IMR-90 (cell line): ENCODE measurements at regions not wholly inside any gene's neighbourhood (a gene's known extent, or its start where the extent isn't known, plus 50 kb on each side); places are given as distances from the start of the nearest gene placed in this dataset.

Experiments
- ATAC-seq: fragments of 200-7000 bp; cut with Tn5 transposase; 2 replicates; pipeline ENCODE4 v1.9.1; 2020; ENCODE audit warnings: low read depth, mild to moderate bottlenecking, moderate library complexity
- BruUV-seq: library from RNA; stranded (reverse); fragments of 400-500 nt; replicated peaks from 2 replicates; lab custom pipeline; 2021; lab: Mats Ljungman, UMichigan
- CTCF ChIA-PET: fragments of 300-600 bp; formaldehyde crosslinking; extraction: SDS; loops from one replicate; lab custom pipeline; 2021; ENCODE audit warnings: antibody characterized with exemption; lab: Yijun Ruan, JAX
- POLR2A ChIA-PET: fragments of 300-600 bp; sonication (Branson Sonifier 250); formaldehyde crosslinking; loops from one replicate; lab custom pipeline; 2022; ENCODE audit warnings: antibody characterized with exemption; ENCODE audit not compliant: unreplicated experiment; lab: Charles Lee
- DNase-seq: peaks from one replicate; pipeline ENCODE4 v3.0.0; 2013
- H2AFZ ChIP-seq: replicated peaks from 2 replicates; pipeline ENCODE3; 2013; ENCODE audit warnings: low read length, mild to moderate bottlenecking; ENCODE audit not compliant: poor library complexity
- H2AK5ac ChIP-seq: 2 replicates; pipeline ENCODE4 v1.6.1; 2013; ENCODE audit warnings: low read depth, low read length, inconsistent platforms
- H2AK9ac ChIP-seq: replicated peaks from 2 replicates; pipeline ENCODE3; 2013; ENCODE audit warnings: mild to moderate bottlenecking, low read depth, low read length, moderate library complexity; ENCODE audit not compliant: poor library complexity
- H2BK120ac ChIP-seq: 2 replicates; pipeline ENCODE4 v1.6.1; 2013; ENCODE audit warnings: low read depth, low read length, inconsistent platforms
- H2BK15ac ChIP-seq: 3 replicates; pipeline ENCODE4 v1.6.1; 2013; ENCODE audit warnings: low read depth, low read length, inconsistent platforms
- H2BK20ac ChIP-seq: 2 replicates; pipeline ENCODE4 v1.6.1; 2013; ENCODE audit warnings: low read depth, mild to moderate bottlenecking, inconsistent platforms, low read length, moderate library complexity
- H2BK5ac ChIP-seq: 2 replicates; pipeline ENCODE4 v1.6.1; 2013; ENCODE audit warnings: mild to moderate bottlenecking, low read depth, low read length, inconsistent platforms; ENCODE audit not compliant: poor library complexity, severe bottlenecking
- H3K14ac ChIP-seq: replicated peaks from 2 replicates; pipeline ENCODE4 v1.6.1; 2013; ENCODE audit warnings: low read depth, low read length, inconsistent platforms
- H3K18ac ChIP-seq: 2 replicates; pipeline ENCODE4 v1.6.1; 2013; ENCODE audit warnings: low read depth, low read length, control low read depth
- H3K23ac ChIP-seq: 2 replicates; pipeline ENCODE4 v1.6.1; 2013; ENCODE audit warnings: low read depth, low read length, inconsistent platforms
- H3K27ac ChIP-seq: 2 replicates; pipeline ENCODE4 v1.5.1; 2013; ENCODE audit warnings: mild to moderate bottlenecking, control low read depth, low read length; ENCODE audit not compliant: insufficient read depth
- H3K27me3 ChIP-seq: 2 replicates; pipeline ENCODE4 v1.6.1; 2013; ENCODE audit warnings: low read length; ENCODE audit not compliant: control insufficient read depth, insufficient read depth
- H3K36me3 ChIP-seq: 2 replicates; pipeline ENCODE4 v1.6.1; 2013; ENCODE audit warnings: low read length, mixed read lengths; ENCODE audit not compliant: control insufficient read depth, insufficient read depth
- H3K4ac ChIP-seq: 2 replicates; pipeline ENCODE4 v1.6.1; 2013; ENCODE audit warnings: low read depth, low read length, inconsistent platforms
- H3K4me1 ChIP-seq: 2 replicates; pipeline ENCODE4 v1.6.1; 2013; ENCODE audit warnings: low read length, mixed read lengths; ENCODE audit not compliant: control insufficient read depth, insufficient read depth
- H3K4me2 ChIP-seq: 2 replicates; pipeline ENCODE4 v1.6.1; 2013; ENCODE audit warnings: low read depth, mild to moderate bottlenecking, control low read depth, low read length, moderate library complexity
- H3K4me3 ChIP-seq: 2 replicates; pipeline ENCODE4 v1.5.1; 2013; ENCODE audit warnings: low read depth, mild to moderate bottlenecking, control low read depth, low read length, moderate library complexity; ENCODE audit not compliant: insufficient read depth
- H3K56ac ChIP-seq: 2 replicates; pipeline ENCODE4 v1.6.1; 2013; ENCODE audit warnings: low read length, inconsistent platforms; ENCODE audit not compliant: insufficient read depth; ENCODE audit errors: extremely low read depth
- H3K79me1 ChIP-seq, 2 experiments: 2 replicates each; pipeline ENCODE4 v1.6.1; 2013; ENCODE audit warnings: low read length in 2 of 2, inconsistent platforms in 1 of 2, low read depth in 1 of 2
- H3K9ac ChIP-seq: 2 replicates; pipeline ENCODE4 v1.6.1; 2013; ENCODE audit warnings: low read depth, low read length, control low read depth
- H3K9me1 ChIP-seq: 2 replicates; pipeline ENCODE4 v1.6.1; 2013; ENCODE audit warnings: low read length, inconsistent platforms; ENCODE audit not compliant: insufficient read depth
- H3K9me3 ChIP-seq: 2 replicates; pipeline ENCODE4 v1.6.1; 2013; ENCODE audit warnings: low read length; ENCODE audit not compliant: control insufficient read depth, insufficient read depth
- H4K20me1 ChIP-seq: 2 replicates; pipeline ENCODE4 v1.6.1; 2013; ENCODE audit warnings: low read length, inconsistent platforms; ENCODE audit not compliant: insufficient read depth
- H4K5ac ChIP-seq: 2 replicates; pipeline ENCODE4 v1.6.1; 2013; ENCODE audit warnings: mild to moderate bottlenecking, low read depth, low read length, control low read depth
- H4K8ac ChIP-seq, 2 experiments: 2 replicates each; pipeline ENCODE4 v1.6.1; 2013; ENCODE audit warnings: low read depth in 2 of 2, low read length in 2 of 2, control low read depth in 1 of 2, inconsistent platforms in 1 of 2
- H4K91ac ChIP-seq: 2 replicates; pipeline ENCODE4 v1.6.1; 2013; ENCODE audit warnings: low read depth, low read length, inconsistent platforms; ENCODE audit not compliant: insufficient read depth
- BHLHE40 ChIP-seq: fragments of 150-350 bp; IDR thresholded peaks from 2 replicates; pipeline ENCODE4 v1.6.1; 2016; ENCODE audit warnings: mild to moderate bottlenecking, low read depth, low read length
- CEBPB ChIP-seq: IDR thresholded peaks from 2 replicates; pipeline ENCODE4 v1.6.1; 2012; ENCODE audit warnings: low read depth, low read length, improper control_type of control experiment
- CHD1 ChIP-seq: IDR thresholded peaks from 2 replicates; pipeline ENCODE4 v1.6.1; 2012; ENCODE audit warnings: low read depth, low read length, improper control_type of control experiment
- FOS ChIP-seq: fragments of 150-350 bp; IDR thresholded peaks from 2 replicates; pipeline ENCODE4 v1.6.1; 2016; ENCODE audit warnings: low read depth, low read length
- MAFK ChIP-seq: IDR thresholded peaks from 2 replicates; pipeline ENCODE4 v1.6.1; 2012; ENCODE audit warnings: low read depth, low read length, improper control_type of control experiment
- MAZ ChIP-seq: IDR thresholded peaks from 2 replicates; pipeline ENCODE4 v1.6.1; 2012; ENCODE audit warnings: low read depth, mild to moderate bottlenecking, low read length, improper control_type of control experiment, moderate library complexity, borderline replicate concordance
- MXI1 ChIP-seq: IDR thresholded peaks from 2 replicates; pipeline ENCODE4 v1.6.1; 2012; ENCODE audit warnings: low read depth, mild to moderate bottlenecking, low read length, moderate library complexity, borderline replicate concordance
- NFE2L2 ChIP-seq: fragments of 150-350 bp; IDR thresholded peaks from 2 replicates; pipeline ENCODE4 v1.6.1; 2016; ENCODE audit warnings: low read depth, mild to moderate bottlenecking, low read length
- POLR2A ChIP-seq: IDR thresholded peaks from 2 replicates; pipeline ENCODE4 v1.6.1; 2012; ENCODE audit warnings: mild to moderate bottlenecking, low read depth, low read length
- RAD21 ChIP-seq: IDR thresholded peaks from 2 replicates; pipeline ENCODE4 v1.6.1; 2012; ENCODE audit warnings: low read length, improper control_type of control experiment
- RCOR1 ChIP-seq: IDR thresholded peaks from 2 replicates; pipeline ENCODE4 v1.6.1; 2012; ENCODE audit warnings: mild to moderate bottlenecking, low read length, improper control_type of control experiment; ENCODE audit not compliant: insufficient replicate concordance
- RFX5 ChIP-seq: IDR thresholded peaks from 2 replicates; pipeline ENCODE4 v1.8.0; 2012; ENCODE audit warnings: low read depth, mild to moderate bottlenecking, low read length, moderate library complexity
- SMC3 ChIP-seq: fragments of 150-350 bp; IDR thresholded peaks from 2 replicates; pipeline ENCODE4 v1.6.1; 2016; ENCODE audit warnings: low read depth, mild to moderate bottlenecking, antibody characterized with exemption, low read length, moderate library complexity
- WGBS, 2 experiments: methylation state at CpG; one replicate each; pipeline versions ENCODE4 v1.1.5 to v1.1.7; 2013; ENCODE audit warnings: missing lambda C conversion rate in 2 of 2; ENCODE audit not compliant: insufficient read length in 1 of 2; ENCODE audit errors: extremely low coverage in 2 of 2; 5-methylcytosine and 5-hydroxymethylcytosine counted together
- dilution Hi-C: fragments of 300-500 bp; cut with HindIII; formaldehyde crosslinking; loops from one replicate; pipeline ENCODE4 v1.14.3; 2018; ENCODE audit warnings: low sequenced_read_pairs; ENCODE audit not compliant: unreplicated experiment
- in situ Hi-C: fragments of 300-500 bp; cut with MboI; formaldehyde crosslinking; loops from 3 replicates; pipeline ENCODE4 v1.14.3; 2019; ENCODE audit warnings: low sequenced_read_pairs, inconsistent platforms, mixed read lengths
- intact Hi-C: fragments of 100-400 bp; cut with micrococcal nuclease; formaldehyde crosslinking; loops from 2 replicates; pipeline ENCODE4 v1.10.0; 2022
- TF ChIP-seq, protein P1 (sequence below): conservative IDR thresholded peaks from 2 replicates; pipeline ENCODE4 v1.5.1; 2012; ENCODE audit warnings: mild to moderate bottlenecking, low read depth, low read length, improper control_type of control experiment
- TF ChIP-seq, protein P2 (sequence below): fragments of 150-350 bp; IDR thresholded peaks from 2 replicates; pipeline ENCODE4 v1.6.1; 2017; ENCODE audit warnings: mild to moderate bottlenecking, antibody characterized with exemption, low read length, low read depth
- TF ChIP-seq, protein P3 (sequence below): fragments of 150-350 bp; IDR thresholded peaks from 2 replicates; pipeline ENCODE4 v1.6.1; 2016; ENCODE audit warnings: low read depth, mild to moderate bottlenecking, low read length, moderate library complexity, borderline replicate concordance

DNA sequence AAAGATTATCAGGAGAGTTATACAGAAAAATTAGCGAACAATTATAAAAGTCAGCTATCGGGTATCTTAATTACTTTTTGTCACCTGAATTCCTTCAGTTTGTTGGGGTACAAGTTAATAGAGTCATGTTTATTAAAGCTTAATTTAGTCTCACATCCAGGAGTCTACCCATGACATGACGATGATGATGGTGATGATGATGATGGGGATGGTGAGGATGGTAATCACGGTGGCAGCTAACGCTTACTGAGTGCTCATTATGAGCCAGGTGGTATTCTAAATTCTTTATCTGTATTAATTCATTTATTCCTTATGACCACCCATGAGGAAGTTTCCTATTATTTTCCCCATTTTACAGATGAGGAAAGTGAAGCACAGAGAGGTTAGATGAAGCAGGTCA lies 208.6 kb upstream of the KIF2A start:
- Histone ChIP-seq H3K27me3 (no peaks in the 10 kb centered on the region), H3K4me1 (no peaks in the 10 kb centered on the region), H3K27ac (no peak overlapping the region), H3K23ac (no peak overlapping the region), H3K9ac (no peak overlapping the region), H3K9me3 (no peaks in the 10 kb centered on the region), H3K18ac (no peak overlapping the region), H3K56ac (no peak overlapping the region), H2AK9ac (no peak overlapping the region), H2BK5ac (no peak overlapping the region), H3K4ac (no peak overlapping the region), H3K9me1 (no peaks in the 10 kb centered on the region), H3K79me1 (no peaks in the 10 kb centered on the region), H3K36me3 (no peaks in the 10 kb centered on the region), H4K8ac (no peak overlapping the region), H4K20me1 (no peaks in the 10 kb centered on the region), H3K4me3 (no peak overlapping the region), H2BK15ac (no peak overlapping the region), H3K4me2 (no peak overlapping the region), H3K14ac (no peak overlapping the region), H2AFZ (no peak overlapping the region), H2BK120ac (no peak overlapping the region), H4K91ac (no peak overlapping the region), H2BK20ac (no peak overlapping the region), H4K5ac (no peak overlapping the region), H2AK5ac (no peak overlapping the region)
- ATAC-seq (no peak), DNase-seq (no peak)
- no CpG with 5 or more reads among the region's 5 CpGs for WGBS, 2 experiments
- no TSS peak for BruUV-seq
- dilution Hi-C loops, result no loop called here
- ChIA-PET CTCF (no interaction called here), POLR2A (no interaction called here)
- intact Hi-C loops, result no loop called here
- TF ChIP-seq RAD21, result no peak
- TF ChIP-seq CEBPB, result no peak
- TF ChIP-seq, protein P1, sequence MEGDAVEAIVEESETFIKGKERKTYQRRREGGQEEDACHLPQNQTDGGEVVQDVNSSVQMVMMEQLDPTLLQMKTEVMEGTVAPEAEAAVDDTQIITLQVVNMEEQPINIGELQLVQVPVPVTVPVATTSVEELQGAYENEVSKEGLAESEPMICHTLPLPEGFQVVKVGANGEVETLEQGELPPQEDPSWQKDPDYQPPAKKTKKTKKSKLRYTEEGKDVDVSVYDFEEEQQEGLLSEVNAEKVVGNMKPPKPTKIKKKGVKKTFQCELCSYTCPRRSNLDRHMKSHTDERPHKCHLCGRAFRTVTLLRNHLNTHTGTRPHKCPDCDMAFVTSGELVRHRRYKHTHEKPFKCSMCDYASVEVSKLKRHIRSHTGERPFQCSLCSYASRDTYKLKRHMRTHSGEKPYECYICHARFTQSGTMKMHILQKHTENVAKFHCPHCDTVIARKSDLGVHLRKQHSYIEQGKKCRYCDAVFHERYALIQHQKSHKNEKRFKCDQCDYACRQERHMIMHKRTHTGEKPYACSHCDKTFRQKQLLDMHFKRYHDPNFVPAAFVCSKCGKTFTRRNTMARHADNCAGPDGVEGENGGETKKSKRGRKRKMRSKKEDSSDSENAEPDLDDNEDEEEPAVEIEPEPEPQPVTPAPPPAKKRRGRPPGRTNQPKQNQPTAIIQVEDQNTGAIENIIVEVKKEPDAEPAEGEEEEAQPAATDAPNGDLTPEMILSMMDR, result no peak
- TF ChIP-seq, protein P2, sequence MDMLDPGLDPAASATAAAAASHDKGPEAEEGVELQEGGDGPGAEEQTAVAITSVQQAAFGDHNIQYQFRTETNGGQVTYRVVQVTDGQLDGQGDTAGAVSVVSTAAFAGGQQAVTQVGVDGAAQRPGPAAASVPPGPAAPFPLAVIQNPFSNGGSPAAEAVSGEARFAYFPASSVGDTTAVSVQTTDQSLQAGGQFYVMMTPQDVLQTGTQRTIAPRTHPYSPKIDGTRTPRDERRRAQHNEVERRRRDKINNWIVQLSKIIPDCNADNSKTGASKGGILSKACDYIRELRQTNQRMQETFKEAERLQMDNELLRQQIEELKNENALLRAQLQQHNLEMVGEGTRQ, result no peak
- TF ChIP-seq NFE2L2, result no peak
- TF ChIP-seq RCOR1, result no peak
- TF ChIP-seq MXI1, result no peak
- TF ChIP-seq RFX5, result no peak
- no peak for TF ChIP-seq POLR2A
- TF ChIP-seq MAFK, result no peak
- TF ChIP-seq FOS, result no peak
- TF ChIP-seq BHLHE40, result no peak
- no peak for TF ChIP-seq CHD1
- no peak for TF ChIP-seq SMC3
- TF ChIP-seq, protein P3, sequence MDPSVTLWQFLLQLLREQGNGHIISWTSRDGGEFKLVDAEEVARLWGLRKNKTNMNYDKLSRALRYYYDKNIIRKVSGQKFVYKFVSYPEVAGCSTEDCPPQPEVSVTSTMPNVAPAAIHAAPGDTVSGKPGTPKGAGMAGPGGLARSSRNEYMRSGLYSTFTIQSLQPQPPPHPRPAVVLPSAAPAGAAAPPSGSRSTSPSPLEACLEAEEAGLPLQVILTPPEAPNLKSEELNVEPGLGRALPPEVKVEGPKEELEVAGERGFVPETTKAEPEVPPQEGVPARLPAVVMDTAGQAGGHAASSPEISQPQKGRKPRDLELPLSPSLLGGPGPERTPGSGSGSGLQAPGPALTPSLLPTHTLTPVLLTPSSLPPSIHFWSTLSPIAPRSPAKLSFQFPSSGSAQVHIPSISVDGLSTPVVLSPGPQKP, result no peak
- TF ChIP-seq MAZ, result no peak
- in situ Hi-C loops, result no loop called here
